Neutrophil (primary cell): ENCODE measurements at regions not wholly inside any gene's neighbourhood (a gene's known extent, or its start where the extent isn't known, plus 50 kb on each side); places are given as distances from the start of the nearest gene placed in this dataset.

Experiments
- H3K27ac ChIP-seq: fragments of 200-600 bp; sonication (generic); 2 replicates; pipeline ENCODE4 v1.5.1; 2016; ENCODE audit warnings: mild to moderate bottlenecking, moderate library complexity
- H3K27me3 ChIP-seq: fragments of 200-600 bp; sonication (generic); 2 replicates; pipeline ENCODE4 v1.6.0; 2016; ENCODE audit warnings: mild to moderate bottlenecking
- H3K36me3 ChIP-seq: fragments of 200-600 bp; sonication (generic); 2 replicates; pipeline ENCODE4 v1.5.1; 2017
- H3K4me1 ChIP-seq, 2 experiments: fragments of 200-600 bp in 1 of 2; sonication (generic) in 1 of 2; 1 replicate in 1 of 2; 2 replicates in 1 of 2; pipeline versions ENCODE4 v1.5.1 to v1.6.1; 2013 to 2016; ENCODE audit warnings: low read depth in 1 of 2, low read length in 1 of 2, mild to moderate bottlenecking in 1 of 2, moderate library complexity in 1 of 2; ENCODE audit not compliant: control insufficient read depth in 1 of 2, insufficient read depth in 1 of 2
- H3K4me3 ChIP-seq, 2 experiments: fragments of 200-600 bp in 1 of 2; sonication (generic) in 1 of 2; 1 replicate in 1 of 2; 2 replicates in 1 of 2; pipeline ENCODE4 v1.5.1; 2013 to 2016; ENCODE audit warnings: low read depth in 1 of 2, low read length in 1 of 2, mild to moderate bottlenecking in 1 of 2, moderate library complexity in 1 of 2
- H3K9me3 ChIP-seq: fragments of 200-600 bp; sonication (generic); 2 replicates; pipeline ENCODE4 v1.5.1; 2016
- TF ChIP-seq, protein P1 (sequence below): fragments of 200-600 bp; sonication (generic); IDR thresholded peaks from 2 replicates; pipeline ENCODE4 v1.5.1; 2016; ENCODE audit warnings: antibody characterized with exemption

DNA sequence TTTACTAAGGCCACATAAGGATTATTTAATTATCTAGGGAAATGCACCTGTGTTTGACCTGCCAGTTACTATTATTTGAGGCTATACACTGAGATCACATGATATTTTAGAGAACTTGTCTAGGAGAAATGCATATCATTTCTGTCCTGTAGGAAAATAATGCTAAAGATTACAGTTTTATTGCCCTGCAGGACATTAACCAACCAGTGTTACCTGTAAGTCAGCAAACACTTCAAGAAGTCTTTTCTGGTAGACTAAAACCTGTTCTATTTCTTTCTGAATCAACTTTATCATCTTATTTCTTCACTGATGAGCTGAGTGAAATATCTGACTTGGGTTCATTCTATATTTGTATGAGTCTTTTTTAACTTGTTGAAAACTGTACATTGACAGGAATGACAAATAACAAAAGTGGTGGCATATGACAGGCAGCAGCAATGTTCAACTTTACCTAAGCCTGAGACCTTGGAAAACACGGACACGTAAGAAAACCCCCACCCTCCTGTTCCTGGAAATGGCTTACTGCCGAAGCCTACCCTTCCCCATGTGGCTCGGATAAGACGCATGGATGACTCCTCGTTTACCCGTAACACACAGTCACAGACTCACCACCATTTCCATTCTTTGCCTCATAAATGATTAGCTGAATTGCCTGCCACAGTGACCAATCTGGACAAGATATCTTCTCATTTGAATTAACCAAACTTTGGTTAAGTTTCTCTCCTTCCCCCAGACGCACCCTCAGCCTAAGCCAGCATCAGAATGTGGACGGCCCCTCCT is 118.0 kb upstream of the CD93 start:
- TF ChIP-seq, protein P1, sequence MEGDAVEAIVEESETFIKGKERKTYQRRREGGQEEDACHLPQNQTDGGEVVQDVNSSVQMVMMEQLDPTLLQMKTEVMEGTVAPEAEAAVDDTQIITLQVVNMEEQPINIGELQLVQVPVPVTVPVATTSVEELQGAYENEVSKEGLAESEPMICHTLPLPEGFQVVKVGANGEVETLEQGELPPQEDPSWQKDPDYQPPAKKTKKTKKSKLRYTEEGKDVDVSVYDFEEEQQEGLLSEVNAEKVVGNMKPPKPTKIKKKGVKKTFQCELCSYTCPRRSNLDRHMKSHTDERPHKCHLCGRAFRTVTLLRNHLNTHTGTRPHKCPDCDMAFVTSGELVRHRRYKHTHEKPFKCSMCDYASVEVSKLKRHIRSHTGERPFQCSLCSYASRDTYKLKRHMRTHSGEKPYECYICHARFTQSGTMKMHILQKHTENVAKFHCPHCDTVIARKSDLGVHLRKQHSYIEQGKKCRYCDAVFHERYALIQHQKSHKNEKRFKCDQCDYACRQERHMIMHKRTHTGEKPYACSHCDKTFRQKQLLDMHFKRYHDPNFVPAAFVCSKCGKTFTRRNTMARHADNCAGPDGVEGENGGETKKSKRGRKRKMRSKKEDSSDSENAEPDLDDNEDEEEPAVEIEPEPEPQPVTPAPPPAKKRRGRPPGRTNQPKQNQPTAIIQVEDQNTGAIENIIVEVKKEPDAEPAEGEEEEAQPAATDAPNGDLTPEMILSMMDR = no peak
- Histone ChIP-seq H3K27ac (no peak overlapping the region), H3K27me3 (peaks cover 15% of the 10 kb centered on the region), H3K4me3 (no peak overlapping the region), H3K9me3 (no peaks in the 10 kb centered on the region), H3K36me3 (no peaks in the 10 kb centered on the region), H3K4me1 (no peaks in the 10 kb centered on the region)

DNA sequence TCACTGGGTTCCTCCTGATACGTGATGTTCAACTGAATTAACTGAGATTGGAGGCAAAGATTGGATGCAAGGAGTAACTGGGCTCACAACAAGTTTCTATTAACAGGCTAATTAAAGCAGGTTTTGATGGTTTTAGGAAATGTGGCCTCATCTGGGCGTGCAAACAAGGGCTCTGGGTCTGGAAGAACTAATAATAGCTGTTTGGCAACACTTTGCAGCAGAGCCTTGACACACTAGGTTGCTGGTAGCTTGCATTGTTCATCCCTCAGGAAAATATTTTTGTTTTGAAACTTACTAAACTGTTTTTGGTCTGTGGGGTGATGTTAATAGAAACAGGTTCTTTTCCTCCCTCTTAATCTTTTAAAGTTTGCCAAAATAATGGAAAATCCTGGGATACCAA is 117.2 kb upstream of the CD93 start:
- H3K36me3 ChIP-seq = no peaks in the 10 kb centered on the region
- H3K4me3 ChIP-seq = no peak overlapping the region
- no peak overlapping the region for H3K27ac ChIP-seq
- H3K9me3 ChIP-seq = no peaks in the 10 kb centered on the region
- TF ChIP-seq, protein P1 = no peak
- peaks cover 22% of the 10 kb centered on the region for H3K27me3 ChIP-seq
- no peaks in the 10 kb centered on the region for H3K4me1 ChIP-seq

DNA sequence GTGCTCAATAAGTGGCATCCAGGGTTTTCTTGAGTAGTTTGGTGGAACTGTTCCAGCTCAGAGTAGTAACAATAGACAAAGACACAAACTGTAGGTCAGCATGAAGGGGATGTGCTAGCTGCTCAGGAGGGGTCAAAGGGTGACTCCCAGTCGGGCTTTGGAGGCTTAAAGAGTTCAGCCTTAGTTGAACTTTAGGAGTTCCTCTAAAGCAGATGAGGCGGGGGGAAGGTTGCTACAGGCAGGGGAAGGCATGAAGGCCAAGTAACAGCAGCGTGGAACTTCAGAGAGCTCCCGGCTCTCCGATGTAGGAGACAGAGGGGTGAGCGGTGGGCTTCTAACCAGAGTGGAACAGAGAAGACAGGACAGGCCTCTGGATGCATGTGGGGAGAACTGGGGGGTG is 115.5 kb upstream of the CD93 start:
- no peaks in the 10 kb centered on the region for H3K36me3 ChIP-seq
- no peak overlapping the region for H3K4me3 ChIP-seq
- TF ChIP-seq, protein P1 = no peak
- H3K27me3 ChIP-seq = peaks cover 28% of the 10 kb centered on the region
- no peaks in the 10 kb centered on the region for H3K9me3 ChIP-seq
- H3K27ac ChIP-seq = no peak overlapping the region
- H3K4me1 ChIP-seq = no peaks in the 10 kb centered on the region

DNA sequence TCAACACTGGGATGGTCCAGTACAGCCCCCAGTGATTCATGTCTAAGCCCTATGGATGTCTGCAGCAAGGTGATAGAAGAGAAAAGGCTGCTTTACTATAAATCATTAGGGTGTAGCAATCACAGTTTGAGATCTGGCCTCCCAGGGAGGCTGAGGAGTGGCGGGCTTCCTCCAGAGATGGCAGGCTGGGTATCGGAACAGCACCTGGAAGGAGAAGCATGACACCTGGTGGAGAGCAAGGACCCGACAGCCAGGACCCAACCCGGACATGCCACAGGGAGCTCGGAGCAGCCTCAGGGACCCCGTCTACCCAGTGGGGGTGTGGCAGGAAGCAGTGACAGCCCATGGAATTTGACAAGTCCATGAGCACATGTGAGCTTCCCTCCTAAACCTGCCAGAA is 114.8 kb upstream of the CD93 start:
- no peak overlapping the region for H3K4me3 ChIP-seq
- H3K9me3 ChIP-seq = no peaks in the 10 kb centered on the region
- peaks cover 28% of the 10 kb centered on the region for H3K27me3 ChIP-seq
- TF ChIP-seq, protein P1 = peak; percentile 48
- H3K4me1 ChIP-seq = peaks cover 4 to 5% of the 10 kb centered on the region in 2 experiments
- H3K27ac ChIP-seq = no peak overlapping the region
- no peaks in the 10 kb centered on the region for H3K36me3 ChIP-seq

DNA sequence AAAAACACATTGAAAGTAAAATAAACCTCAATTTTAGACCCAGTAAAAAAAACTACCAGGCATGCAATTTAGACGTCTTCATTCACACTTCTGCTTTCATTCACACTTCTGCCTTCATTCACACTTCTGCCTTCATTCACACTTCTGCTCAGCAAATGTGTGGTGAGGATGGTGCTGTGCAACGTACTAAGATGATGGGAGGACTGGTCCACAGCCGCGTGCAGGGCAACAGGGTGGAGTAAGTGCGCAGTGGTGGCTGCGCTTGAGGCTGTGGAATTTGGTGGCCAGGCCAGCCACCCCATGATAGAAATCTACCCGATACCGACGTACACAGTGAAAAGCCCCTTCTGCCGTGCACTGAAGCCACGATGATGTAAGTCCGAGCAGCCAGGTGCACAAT is 114.3 kb upstream of the CD93 start:
- no peak overlapping the region for H3K27ac ChIP-seq
- peaks cover 28% of the 10 kb centered on the region for H3K27me3 ChIP-seq
- TF ChIP-seq, protein P1 = no peak
- H3K4me3 ChIP-seq = no peak overlapping the region
- H3K36me3 ChIP-seq = no peaks in the 10 kb centered on the region
- H3K4me1 ChIP-seq = peaks cover 9 to 10% of the 10 kb centered on the region in 2 experiments
- no peaks in the 10 kb centered on the region for H3K9me3 ChIP-seq
